ENCODE measurements at regions not wholly inside any gene's neighbourhood (a gene's known extent, or its start where the extent isn't known, plus 50 kb on each side); places are given as distances from the start of the nearest gene placed in this dataset.

DNA sequence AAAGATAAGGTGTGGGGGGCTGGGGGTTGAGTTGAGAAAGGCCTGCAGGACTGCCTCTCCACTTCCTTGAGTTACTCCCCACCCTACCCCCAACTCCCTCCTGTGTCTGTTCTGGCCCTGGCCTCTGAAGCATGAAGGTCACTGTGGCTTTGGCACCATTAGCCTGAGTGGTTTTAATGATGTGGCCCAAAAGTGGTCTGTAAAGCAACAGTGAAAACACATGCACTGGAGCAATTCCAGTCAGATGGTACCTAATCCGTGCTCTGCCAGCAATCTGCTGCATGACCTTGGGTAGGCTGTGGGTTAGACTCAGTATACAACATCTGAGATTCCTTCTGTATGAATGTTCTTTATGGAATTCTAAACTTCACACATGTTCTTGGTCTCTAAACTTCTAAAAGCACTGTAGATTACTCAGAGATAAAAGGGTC lies 86.5 kb upstream of the ATP1A1 start:
- peaks cover 0 to 3% (median 0%) of the 10 kb centered on the region in 3 donors for H3K9me3 ChIP-seq (ENCODE audit: control extremely low read depth in 1 of 3, control insufficient read depth in 2 of 3, insufficient read depth in 1 of 3, low read length in 2 of 3)
- no peak for TF ChIP-seq EZH2 (IDR thresholded peaks at IDR 0.05; ENCODE audit: borderline replicate concordance, insufficient read depth, low read depth, low read length, poor library complexity, severe bottlenecking)
- TF ChIP-seq, protein P1, sequence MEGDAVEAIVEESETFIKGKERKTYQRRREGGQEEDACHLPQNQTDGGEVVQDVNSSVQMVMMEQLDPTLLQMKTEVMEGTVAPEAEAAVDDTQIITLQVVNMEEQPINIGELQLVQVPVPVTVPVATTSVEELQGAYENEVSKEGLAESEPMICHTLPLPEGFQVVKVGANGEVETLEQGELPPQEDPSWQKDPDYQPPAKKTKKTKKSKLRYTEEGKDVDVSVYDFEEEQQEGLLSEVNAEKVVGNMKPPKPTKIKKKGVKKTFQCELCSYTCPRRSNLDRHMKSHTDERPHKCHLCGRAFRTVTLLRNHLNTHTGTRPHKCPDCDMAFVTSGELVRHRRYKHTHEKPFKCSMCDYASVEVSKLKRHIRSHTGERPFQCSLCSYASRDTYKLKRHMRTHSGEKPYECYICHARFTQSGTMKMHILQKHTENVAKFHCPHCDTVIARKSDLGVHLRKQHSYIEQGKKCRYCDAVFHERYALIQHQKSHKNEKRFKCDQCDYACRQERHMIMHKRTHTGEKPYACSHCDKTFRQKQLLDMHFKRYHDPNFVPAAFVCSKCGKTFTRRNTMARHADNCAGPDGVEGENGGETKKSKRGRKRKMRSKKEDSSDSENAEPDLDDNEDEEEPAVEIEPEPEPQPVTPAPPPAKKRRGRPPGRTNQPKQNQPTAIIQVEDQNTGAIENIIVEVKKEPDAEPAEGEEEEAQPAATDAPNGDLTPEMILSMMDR (IDR thresholded peaks at IDR 0.05) = no peak
- peaks cover 5% of the 10 kb centered on the region for H3K4me1 Mint-ChIP-seq
- no peaks in the 10 kb centered on the region for H3K4me1 ChIP-seq (ENCODE audit: control insufficient read depth in 2 of 2, insufficient read depth in 2 of 2, low read length in 2 of 2)
- H3K9me3 Mint-ChIP-seq (ENCODE audit: insufficient read depth) = peaks cover 2% of the 10 kb centered on the region
- ATAC-seq (ENCODE audit: low read depth) = no peak
- WGBS (ENCODE audit: insufficient coverage) = 83% methylated on average over 1 of the region's 1 CpG
- DNase-seq = no peak
- H3K4me3 ChIP-seq (ENCODE audit: control extremely low read depth in 1 of 5, extremely low read depth in 1 of 5, insufficient read depth in 1 of 5, low read depth in 2 of 5, low read length in 4 of 5) = no peak overlapping the region
- H3K27me3 Mint-ChIP-seq = peaks cover 52% of the 10 kb centered on the region
- no peaks in the 10 kb centered on the region for H4K20me1 ChIP-seq (ENCODE audit: control insufficient read depth, insufficient read depth, low read length, poor library complexity, severe bottlenecking)
- H2AFZ ChIP-seq (ENCODE audit: insufficient read depth, low read depth, low read length, poor library complexity, severe bottlenecking) = no peak overlapping the region
- H3K27me3 ChIP-seq (replicated peaks in 1 of 4; ENCODE audit: control extremely low read depth in 1 of 4, control insufficient read depth in 3 of 4, insufficient read depth in 4 of 4, low read length in 3 of 4) = peaks cover 0 to 4% (median 0%) of the 10 kb centered on the region in 4 experiments
- H3K79me2 ChIP-seq (ENCODE audit: control insufficient read depth, insufficient read depth, low read length) = no peaks in the 10 kb centered on the region
- no peak overlapping the region for H3K9ac ChIP-seq (ENCODE audit: low read length)
- intact Hi-C loops (cut with micrococcal nuclease) = no loop called here
- ChIA-PET POLR2A (no interaction called here), CTCF (no interaction called here)
- no peaks in the 10 kb centered on the region for H3K36me3 ChIP-seq (replicated peaks in 1 of 2; ENCODE audit: control extremely low read depth in 1 of 2, control insufficient read depth in 1 of 2, extremely low read depth in 1 of 2, insufficient read depth in 2 of 2, low read length in 1 of 2)
- H3K27ac Mint-ChIP-seq = no peak overlapping the region
- no peak overlapping the region for H3K4me3 Mint-ChIP-seq
- H3K27ac ChIP-seq (ENCODE audit: low read length in 2 of 2) = no peak overlapping the region
- no peak overlapping the region for H3K4me2 ChIP-seq (replicated peaks; ENCODE audit: low read depth, low read length, poor library complexity, severe bottlenecking)

DNA sequence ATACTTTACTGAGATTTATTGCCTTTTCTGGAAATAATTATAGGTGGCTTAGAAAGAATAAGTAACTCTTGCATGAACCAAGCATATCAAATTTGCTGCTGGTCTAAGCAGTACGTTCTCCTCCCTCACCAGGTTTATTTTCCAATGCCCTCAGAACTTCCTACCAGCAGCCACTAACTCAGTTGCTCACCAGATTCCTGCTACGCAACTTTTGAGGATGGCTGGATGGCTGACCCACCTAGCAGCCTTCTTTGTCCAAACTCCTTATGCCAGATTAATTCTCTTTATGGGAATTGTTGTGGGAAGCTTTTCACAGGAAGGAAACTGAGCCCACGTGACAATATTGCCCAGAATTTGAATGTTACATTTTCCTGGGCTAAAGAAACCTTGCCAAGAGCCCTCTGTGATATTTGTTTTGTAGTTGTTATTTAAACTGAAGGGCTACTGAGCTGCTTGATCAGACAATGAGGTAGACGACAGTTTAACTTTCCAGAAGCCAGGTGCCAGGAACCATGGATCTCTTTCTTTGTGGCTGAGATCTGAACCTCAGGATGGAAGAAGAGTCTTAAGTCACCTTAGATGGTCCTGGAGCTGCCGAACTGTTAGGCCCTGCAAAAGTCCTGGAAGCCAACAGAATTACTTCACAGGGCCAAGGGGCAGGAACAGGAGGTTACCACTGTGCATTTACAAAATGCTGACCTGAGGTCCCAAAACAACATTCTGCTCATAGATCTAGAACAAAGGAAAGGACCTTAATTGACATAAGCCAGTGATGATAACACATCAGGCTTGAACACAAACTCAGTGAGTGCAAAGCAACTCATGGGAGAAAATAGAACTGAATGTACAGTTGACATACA lies 85.5 kb upstream of the ATP1A1 start:
- Histone ChIP-seq H3K79me2 (ENCODE audit: control insufficient read depth, insufficient read depth, low read length) (no peaks in the 10 kb centered on the region), H3K4me3 (ENCODE audit: control extremely low read depth in 1 of 5, extremely low read depth in 1 of 5, insufficient read depth in 1 of 5, low read depth in 2 of 5, low read length in 4 of 5) (no peak overlapping the region), H3K9me3 (ENCODE audit: control extremely low read depth in 1 of 3, control insufficient read depth in 2 of 3, insufficient read depth in 1 of 3, low read length in 2 of 3) (no peaks in the 10 kb centered on the region), H3K9ac (ENCODE audit: low read length) (no peak overlapping the region), H3K27me3 (replicated peaks in 1 of 4; ENCODE audit: control extremely low read depth in 1 of 4, control insufficient read depth in 3 of 4, insufficient read depth in 4 of 4, low read length in 3 of 4) (peaks cover 0 to 4% (median 2%) of the 10 kb centered on the region in 4 experiments), H3K36me3 (replicated peaks in 1 of 2; ENCODE audit: control extremely low read depth in 1 of 2, control insufficient read depth in 1 of 2, extremely low read depth in 1 of 2, insufficient read depth in 2 of 2, low read length in 1 of 2) (no peaks in the 10 kb centered on the region), H2AFZ (ENCODE audit: insufficient read depth, low read depth, low read length, poor library complexity, severe bottlenecking) (no peak overlapping the region), H3K4me1 (ENCODE audit: control insufficient read depth in 2 of 2, insufficient read depth in 2 of 2, low read length in 2 of 2) (no peaks in the 10 kb centered on the region), H3K4me2 (replicated peaks; ENCODE audit: low read depth, low read length, poor library complexity, severe bottlenecking) (no peak overlapping the region), H4K20me1 (ENCODE audit: control insufficient read depth, insufficient read depth, low read length, poor library complexity, severe bottlenecking) (no peaks in the 10 kb centered on the region), H3K27ac (ENCODE audit: low read length in 2 of 2) (no peak overlapping the region)
- Mint-ChIP-seq H3K27me3 (peaks cover 50% of the 10 kb centered on the region), H3K4me1 (peaks cover 5% of the 10 kb centered on the region), H3K9me3 (ENCODE audit: insufficient read depth) (no peaks in the 10 kb centered on the region), H3K4me3 (no peak overlapping the region), H3K27ac (no peak overlapping the region)
- ChIA-PET CTCF (no interaction called here), POLR2A (no interaction called here)
- no peak for ATAC-seq (ENCODE audit: low read depth)
- no peak for DNase-seq
- WGBS (ENCODE audit: insufficient coverage) = 59% methylated on average over 3 of the region's 5 CpGs
- TF ChIP-seq EZH2 (IDR thresholded peaks at IDR 0.05; ENCODE audit: borderline replicate concordance, insufficient read depth, low read depth, low read length, poor library complexity, severe bottlenecking) = no peak
- intact Hi-C loops (cut with micrococcal nuclease) = no loop called here
